COLO668 (cell line): ENCODE measurements at regions not wholly inside any gene's neighbourhood (a gene's known extent, or its start where the extent isn't known, plus 50 kb on each side); places are given as distances from the start of the nearest gene placed in this dataset.
"Not testable (repeated sequence)": the region's sequence is repeated elsewhere in the genome, so short reads cannot be mapped to it uniquely, and the experiment has no call there.

Experiments used
- DNase-seq: peaks from one replicate; lab custom pipeline; 2025; ENCODE audit not compliant: unreplicated experiment; lab: John Stamatoyannopoulos, UW

DNA sequence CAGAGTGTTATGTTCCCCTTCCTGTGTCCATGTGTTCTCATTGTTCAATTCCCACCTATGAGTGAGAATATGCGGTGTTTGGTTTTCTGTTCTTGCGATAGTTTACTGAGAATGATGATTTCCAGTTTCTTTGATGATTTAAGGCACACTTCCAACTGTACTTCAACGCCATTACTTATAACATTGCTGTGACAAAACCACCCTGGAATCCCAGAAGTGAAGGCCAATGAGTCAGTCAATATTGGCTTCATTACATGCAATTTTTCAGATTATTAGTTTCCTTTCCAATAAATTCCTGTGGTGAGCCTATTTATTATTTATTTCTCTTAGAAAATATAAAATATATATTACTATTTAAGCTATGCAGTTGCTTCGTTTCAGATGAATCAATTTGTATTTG is 153.5 kb upstream of the LRP1B start:
- DNase-seq: not testable (repeated sequence)

DNA sequence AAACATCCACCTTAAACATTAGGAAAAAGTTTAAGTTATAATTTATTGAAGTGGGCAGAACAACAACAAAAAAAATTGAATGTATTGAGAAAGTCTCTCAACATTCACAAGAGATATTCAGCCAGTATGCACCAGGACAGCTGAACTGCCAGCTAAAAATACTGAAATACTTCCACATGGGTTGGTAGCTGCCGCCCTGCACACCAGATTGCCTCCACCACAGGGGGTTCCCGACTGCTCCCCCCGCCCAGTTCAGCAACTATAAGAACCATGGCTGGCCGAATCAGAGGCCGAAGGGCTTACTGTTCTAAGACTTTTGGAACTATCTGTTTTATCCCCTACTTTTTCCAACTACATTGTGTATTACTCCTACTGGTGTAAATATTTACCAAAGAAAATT is 150.0 kb upstream of the LRP1B start:
- no peak for DNase-seq

DNA sequence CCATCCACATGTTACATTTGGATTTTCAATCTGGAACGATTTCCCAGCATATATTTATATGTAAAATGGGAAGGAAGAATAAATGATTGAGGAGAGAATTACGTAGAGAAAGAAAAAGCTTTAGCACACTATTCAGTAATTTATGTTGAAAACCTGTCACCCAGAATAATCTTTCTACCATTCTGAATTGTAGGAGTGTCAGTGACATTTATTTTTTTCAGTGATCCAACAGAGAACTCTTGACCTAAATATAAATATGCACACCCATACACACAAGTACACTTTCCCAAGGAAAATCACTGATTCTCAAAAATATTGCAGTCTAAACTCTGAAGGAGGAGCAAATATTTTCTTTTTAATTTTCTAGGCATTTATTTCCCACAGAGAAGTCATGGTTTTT is 140.2 kb upstream of the LRP1B start:
- no peak for DNase-seq

DNA sequence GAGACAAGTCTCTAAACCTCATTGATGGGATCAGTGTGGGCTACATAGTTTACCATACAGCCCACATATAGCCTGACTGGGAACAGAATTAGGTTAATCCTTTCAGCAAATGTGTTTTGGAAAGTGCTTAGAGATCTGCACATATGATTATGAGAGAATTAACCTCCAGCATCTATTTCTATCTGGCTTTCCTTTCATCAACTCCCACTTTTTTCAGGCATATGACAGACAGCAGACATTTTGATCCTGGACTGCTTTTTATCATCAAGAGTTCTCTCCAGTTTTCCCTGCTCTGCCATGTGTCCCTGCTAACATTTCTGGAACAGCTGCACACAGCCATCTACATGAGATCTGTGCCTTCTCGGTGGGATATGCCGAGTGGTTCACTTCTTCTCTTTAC is 139.5 kb upstream of the LRP1B start:
- no peak for DNase-seq

DNA sequence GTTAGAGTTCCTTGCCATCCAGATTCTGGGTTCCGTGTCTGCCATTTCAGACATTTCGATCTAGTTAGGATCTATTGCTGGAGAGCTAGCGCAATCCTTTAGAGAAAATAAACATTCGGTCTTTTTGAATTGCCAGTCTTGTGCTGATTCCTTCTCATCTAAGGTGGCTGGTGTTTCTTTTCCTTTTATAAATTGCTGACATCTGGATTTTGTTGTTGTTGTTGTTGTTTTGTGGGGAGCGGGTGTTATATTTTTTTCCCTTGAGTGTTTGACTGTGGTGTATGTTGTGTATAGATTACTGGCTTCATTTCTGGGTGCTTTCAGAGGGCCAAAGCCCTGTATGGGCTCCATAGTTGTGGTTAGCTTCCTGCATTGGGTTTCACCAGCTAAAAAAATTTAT is 128.5 kb upstream of the LRP1B start:
- DNase-seq: no peak

DNA sequence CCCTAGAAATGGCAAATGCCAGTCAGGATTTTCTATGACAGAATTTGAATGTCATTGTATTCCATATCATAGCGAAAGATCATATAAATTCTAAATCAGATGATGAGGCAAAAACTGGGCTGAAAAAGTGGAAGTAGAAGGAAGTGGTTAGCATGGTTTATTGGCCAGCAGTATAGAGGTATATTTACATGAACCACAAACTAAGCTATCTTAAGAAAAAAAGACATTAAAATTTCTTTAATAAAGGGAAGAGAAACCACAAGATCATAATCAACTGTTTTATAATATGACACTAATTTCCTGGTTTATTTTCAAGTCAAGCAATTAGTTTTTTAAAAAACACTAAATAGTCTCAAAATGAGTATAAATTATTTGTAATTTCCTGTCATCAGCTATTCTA is 123.2 kb upstream of the LRP1B start:
- DNase-seq: no peak

DNA sequence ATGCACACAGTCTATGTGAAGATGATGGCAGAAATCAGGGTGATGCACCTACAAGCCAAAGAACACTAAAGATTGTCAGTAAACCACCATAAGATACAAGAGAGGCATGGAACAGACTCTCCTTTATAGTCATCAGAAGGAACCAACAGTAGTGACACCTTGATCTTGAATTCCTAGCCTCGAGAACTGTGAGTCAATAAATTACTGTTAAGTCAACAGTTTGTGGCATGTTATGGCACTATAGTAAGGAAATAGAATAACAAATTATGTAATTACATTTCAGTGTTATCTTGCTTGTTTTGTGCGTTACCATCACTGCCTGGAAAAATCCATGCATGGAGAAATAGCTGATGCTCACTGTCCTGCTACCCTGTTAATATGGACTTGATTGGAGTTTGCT is 110.2 kb upstream of the LRP1B start:
- DNase-seq: no peak

DNA sequence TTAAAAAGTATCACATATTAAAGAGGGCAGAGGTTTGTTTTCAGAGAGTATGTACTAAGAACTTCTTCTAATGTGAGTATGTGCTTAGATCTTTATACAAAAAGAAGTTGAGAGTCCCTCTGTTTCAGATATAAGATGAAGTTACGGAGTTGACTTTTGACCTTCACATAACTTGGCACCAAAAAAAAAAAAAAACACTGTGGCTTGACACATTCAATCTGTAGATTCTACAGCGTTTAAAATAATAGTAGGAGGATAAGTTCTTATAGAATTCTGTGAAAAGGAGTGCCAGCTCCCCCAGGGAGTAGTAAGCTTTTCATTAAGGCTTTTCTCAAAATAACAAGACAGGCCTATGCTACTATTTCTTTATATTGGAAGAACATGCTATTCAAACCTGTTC is 105.4 kb upstream of the LRP1B start:
- DNase-seq: no peak

DNA sequence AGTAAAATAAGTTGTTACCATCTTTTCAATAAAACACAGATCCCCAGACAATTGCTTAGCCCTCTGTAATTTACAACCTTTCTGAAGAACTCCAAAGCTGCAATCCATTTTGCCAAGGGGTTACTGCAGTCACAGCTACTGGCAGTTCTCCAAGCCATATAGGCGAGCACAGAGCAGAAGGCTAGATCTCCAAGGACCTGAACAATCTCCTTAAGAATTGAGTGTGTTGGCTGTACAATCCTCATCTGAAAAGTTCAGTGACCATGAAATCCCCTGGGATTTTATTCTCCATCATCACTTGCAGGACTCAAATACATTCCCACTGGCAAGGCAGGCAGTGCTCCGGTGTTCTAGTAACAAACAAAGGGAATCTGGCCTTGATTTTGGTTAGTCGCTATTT is 103.9 kb upstream of the LRP1B start:
- DNase-seq: no peak

DNA sequence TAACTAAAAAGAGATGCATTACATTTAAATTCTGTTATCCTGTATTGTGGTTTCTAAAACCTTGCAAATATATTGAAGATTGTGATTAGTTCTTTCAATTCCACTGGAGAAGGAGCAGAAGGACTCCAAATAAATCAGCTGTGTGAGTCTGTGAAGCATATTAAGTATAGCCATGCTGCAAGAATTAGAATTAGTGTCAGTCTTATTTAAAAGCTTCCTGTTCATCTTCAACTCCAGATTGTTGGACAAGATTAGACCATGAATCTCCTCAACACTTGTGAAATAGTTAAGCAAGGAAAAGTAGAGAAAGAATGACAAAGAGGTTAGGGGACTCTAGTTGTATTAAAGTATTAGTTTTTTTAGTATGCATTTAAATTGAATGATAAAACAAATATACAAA is 92.5 kb upstream of the LRP1B start:
- DNase-seq: no peak

DNA sequence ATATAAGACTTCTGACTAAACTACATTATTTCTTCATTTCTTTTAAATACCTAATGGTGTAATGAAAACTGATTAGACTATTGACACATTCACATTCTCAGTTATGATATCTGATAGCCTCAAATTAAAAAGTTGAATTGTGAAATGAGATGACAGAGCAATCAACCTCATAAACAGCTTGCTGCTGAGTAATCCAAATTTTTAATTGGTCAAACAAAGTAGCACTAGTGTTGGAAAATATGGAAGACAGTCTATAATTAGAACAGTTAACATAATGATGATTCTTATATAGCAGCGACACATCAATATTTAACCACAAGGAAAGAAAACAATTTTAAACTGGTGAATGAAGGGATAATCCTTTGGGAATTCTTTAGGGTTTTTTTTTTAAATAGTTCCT is 91.9 kb upstream of the LRP1B start:
- DNase-seq: no peak

DNA sequence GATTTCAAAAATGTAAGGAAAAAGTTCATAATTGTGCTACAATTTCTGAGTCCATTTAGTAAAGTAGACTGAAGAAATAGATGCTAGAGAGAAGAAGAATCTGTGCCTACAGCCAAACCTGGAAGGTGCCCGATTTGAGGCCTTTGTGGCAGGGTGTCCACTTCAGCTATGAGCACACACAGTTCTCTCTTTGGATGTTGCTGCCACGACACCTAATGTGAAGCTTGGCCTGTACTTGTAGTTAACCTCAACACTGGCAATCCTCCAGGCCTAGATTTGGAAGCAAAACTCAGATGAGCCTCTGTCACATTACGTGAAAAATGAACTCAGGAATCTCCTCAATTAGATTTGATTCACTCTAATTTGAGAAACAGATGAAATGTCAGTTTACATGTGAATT is 90.1 kb upstream of the LRP1B start:
- DNase-seq: no peak

DNA sequence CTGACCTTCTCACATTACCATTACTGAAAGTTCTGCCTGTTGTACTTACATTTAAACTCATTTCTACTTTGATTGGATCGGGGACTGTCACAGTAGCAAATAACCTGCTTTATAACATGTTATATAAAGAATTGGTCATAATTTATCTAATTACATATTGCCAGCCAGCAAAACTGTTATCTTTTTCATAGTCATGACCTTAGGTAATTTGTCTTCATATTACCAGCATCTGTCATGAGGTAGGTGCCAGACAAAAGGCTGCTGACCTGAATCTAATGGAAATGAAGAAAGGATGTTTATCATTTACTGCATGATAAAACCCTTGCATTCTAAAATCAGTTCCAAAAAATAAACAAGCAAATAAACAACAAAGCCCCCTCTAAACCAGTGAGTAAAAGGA is 89.4 kb upstream of the LRP1B start:
- DNase-seq: no peak

DNA sequence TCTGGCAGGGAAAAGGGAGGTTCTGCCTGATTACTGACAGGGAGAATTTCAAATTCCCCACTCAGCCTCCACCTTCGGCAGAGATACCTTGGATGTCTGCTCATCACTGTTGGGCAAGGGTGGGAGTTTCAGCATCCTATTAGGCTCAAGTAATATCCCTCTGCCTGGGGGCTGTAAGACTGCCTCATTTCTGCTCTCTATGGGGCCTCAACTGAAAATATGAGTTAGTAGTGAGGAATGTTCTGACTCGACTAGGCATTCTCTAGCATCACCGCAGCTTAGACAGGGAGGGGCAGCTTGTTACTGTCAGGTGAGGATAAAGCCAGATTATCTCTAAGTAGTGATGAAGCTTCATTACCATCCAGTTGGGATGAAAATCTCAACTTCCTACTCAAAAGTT is 87.7 kb upstream of the LRP1B start:
- DNase-seq: no peak

DNA sequence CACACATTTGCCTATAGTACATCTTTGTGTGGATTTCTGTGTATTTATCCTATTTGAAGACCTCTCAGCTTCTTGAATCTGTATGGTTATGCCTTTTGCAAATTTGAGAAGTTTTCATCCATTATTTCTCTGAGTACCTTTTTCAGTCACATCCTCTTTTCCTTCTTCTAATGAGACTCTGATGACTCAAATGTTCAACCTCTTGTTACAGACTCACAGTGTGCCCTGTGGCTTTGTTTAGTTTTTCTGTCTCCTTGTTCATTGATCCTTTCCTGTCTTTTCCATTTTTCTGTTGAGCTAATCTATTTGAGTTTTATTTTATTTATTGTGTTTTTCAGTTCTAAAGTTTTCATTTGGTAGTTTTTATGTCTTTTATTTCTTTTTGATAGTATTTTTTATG is 87.0 kb upstream of the LRP1B start:
- no peak for DNase-seq

DNA sequence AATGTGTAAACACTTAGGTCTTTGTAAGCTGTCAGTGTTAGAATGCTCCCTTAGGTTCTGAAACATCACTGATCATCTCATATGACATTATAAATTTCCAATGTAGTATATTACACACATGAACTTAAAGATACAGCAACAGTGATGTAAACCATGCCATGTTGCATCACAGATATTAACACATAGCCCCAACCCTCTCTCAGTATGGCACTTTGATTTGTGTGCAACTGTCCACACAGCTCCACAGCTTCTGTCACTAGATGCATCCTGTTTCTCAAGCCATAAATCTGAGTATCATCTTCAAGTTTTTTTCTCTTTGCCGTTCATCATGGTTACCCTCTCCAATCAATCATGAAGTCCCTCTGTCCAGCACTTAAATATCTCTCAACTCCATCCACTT is 69.2 kb upstream of the LRP1B start:
- no peak for DNase-seq

DNA sequence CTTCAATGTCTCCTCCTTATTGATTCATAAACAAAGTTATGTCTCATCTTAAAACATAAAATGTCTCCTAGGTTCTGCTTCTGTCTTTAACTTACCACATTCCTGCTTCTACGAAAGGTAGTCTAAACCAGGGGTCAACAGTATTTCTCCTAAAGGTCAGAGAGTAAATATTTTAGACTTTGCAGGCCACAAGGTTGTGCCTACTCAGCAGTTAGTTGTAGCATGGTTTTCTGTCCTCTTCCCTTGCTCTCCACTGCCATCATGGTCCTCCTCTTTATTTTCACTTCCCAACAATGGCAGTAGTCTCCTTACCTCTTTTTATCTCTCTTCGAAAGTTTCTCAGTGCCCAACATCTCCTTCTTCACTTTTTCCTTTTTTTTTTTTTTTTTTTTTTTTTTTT is 68.3 kb upstream of the LRP1B start:
- DNase-seq: no peak

DNA sequence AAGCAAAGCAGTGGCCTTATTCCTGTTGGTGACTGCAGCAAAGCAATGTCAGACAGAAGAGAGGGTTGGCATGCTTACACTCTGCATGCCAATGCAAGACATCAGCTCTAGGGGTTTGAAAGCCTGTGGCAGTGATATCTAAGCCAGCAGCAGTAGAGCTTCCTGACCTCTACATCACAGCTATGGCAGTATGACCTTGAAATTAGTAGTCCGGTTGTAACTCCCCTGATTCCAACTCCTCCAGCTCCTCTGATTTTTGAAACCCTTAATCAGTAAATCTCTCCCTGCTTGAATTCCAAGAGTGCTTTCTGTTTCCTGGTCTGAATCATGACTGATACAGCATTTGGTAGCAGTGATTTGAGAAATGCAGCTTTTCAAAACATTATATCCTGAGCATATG is 60.0 kb upstream of the LRP1B start:
- DNase-seq: no peak

DNA sequence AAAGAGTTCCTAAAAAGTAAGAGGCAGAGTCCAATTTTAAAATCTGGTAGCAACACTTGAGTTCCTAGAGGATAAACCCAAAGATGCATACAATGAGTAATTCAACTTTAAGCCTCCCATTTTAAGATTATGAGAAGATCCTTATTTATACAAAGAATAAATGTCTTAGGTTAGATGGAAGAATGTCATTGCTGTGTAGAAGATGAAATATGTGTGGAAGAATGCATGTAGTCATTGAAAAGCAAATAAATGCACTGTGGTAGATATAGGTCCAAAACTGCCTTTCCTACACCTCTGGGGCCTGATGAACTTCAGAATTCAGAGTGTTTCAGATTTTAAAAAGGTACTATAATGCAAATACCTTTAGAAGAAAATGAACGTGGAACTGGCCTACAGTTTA is 58.7 kb upstream of the LRP1B start:
- DNase-seq: no peak

DNA sequence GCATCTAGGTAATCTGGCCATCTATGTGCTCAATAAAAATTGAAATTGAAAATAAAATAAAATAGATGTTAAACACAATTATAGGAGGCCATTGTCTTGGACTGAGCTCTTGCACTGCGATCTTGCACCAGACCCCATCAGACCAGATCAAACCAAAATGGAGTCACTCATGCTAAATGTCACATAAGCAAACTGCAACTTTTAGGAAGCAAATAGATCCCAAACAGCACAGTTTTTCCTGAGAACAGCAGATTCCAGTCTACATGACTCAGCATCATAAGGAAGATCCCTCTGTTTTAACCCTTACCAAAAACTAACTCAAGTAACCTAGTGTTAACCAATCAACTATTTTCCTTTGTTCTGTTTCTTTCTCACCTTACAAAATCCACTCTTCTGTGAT is 57.7 kb upstream of the LRP1B start:
- DNase-seq: no peak

DNA sequence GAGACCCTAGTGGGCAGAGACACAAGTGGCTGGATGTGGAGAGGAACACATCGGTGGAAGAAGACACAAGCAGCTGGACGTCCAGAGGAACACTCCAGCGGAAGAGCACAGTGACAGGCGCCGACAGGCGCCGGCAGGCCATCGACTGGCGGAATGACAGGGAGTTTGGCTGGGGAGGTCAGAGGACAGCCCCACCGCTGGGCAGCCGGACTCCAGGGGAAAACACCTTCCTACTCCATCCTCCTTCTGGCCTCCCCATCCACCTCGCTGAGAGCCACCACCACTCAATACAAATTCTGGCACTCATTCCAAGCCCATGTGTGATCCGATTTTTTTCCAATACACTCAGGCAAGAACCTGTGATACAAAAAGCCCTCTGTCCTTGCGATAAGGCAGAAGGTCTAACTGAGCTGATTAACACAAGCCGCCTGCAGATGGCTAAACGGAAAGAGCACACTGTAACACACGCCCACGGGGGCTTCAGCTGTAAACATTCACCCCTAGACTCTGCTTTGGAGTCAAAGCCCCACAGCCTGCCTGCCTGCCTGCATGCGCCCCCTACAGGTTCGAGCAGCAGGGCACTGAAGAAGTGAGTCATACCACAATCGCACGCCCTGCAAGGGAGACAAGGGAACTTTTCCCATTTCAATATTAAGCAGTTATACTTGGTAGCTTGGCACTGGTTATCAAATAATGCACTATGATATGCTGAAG is 50.2 kb upstream of the LRP1B start:
- DNase-seq: no peak
